Neural progenitor cell (in vitro differentiated cells): ENCODE measurements at regions not wholly inside any gene's neighbourhood (a gene's known extent, or its start where the extent isn't known, plus 50 kb on each side); places are given as distances from the start of the nearest gene placed in this dataset.

Experiments used
- CTCF ChIP-seq: fragments of 200-600 bp; sonication (generic); IDR thresholded peaks from 2 replicates; pipeline ENCODE4 v1.5.1; 2017; ENCODE audit warnings: antibody characterized with exemption, mild to moderate bottlenecking
- EZH2phosphoT487 ChIP-seq: fragments of 200-600 bp; sonication (generic); IDR thresholded peaks from 2 replicates; pipeline ENCODE4 v1.6.1; 2017; ENCODE audit warnings: antibody characterized with exemption

GRCh38 chr10:78386509-78386908 lies 352.8 kb downstream of the RPS24 start:
- TF ChIP-seq EZH2phosphoT487 (no peak), CTCF (no peak)
